Loucy (cell line): ENCODE measurements at regions not wholly inside any gene's neighbourhood (a gene's known extent, or its start where the extent isn't known, plus 50 kb on each side); places are given as distances from the start of the nearest gene placed in this dataset.

Source experiments
- H2AFZ ChIP-seq: fragments of 200-600 bp; sonication (generic); 2 replicates; pipeline ENCODE4 v1.6.0; 2016; ENCODE audit warnings: antibody characterized with exemption, mild to moderate bottlenecking, low read length, moderate library complexity
- H3F3A ChIP-seq: fragments of 200-600 bp; 2 replicates; pipeline ENCODE4 v1.6.0; 2016; ENCODE audit warnings: antibody characterized with exemption, low read depth, mild to moderate bottlenecking
- H3K27me3 ChIP-seq: fragments of 200-600 bp; sonication (generic); 2 replicates; pipeline ENCODE4 v1.6.1; 2014; ENCODE audit warnings: low read length, mild to moderate bottlenecking; ENCODE audit not compliant: insufficient read depth, poor library complexity, severe bottlenecking
- H3K36me3 ChIP-seq: fragments of 200-600 bp; sonication (generic); 2 replicates; pipeline ENCODE4 v1.6.1; 2016; ENCODE audit warnings: low read length; ENCODE audit not compliant: insufficient read depth
- H3K4me1 ChIP-seq: fragments of 200-600 bp; sonication (generic); 2 replicates; pipeline ENCODE4 v1.5.1; 2014; ENCODE audit warnings: low read length, mild to moderate bottlenecking; ENCODE audit not compliant: insufficient read depth, poor library complexity, severe bottlenecking
- H3K4me2 ChIP-seq: fragments of 200-600 bp; sonication (generic); 2 replicates; pipeline ENCODE4 v1.6.0; 2014; ENCODE audit warnings: antibody characterized with exemption, low read length, low read depth, mild to moderate bottlenecking; ENCODE audit not compliant: poor library complexity, severe bottlenecking
- H3K4me3 ChIP-seq: fragments of 200-600 bp; sonication (generic); 2 replicates; pipeline ENCODE4 v1.5.1; 2014; ENCODE audit warnings: low read length, mild to moderate bottlenecking, mixed read lengths; ENCODE audit not compliant: poor library complexity, severe bottlenecking
- H3K79me2 ChIP-seq: fragments of 200-600 bp; sonication (generic); 2 replicates; pipeline ENCODE4 v1.6.1; 2014; ENCODE audit warnings: low read length; ENCODE audit not compliant: insufficient read depth
- H3K9ac ChIP-seq: fragments of 200-600 bp; sonication (generic); 2 replicates; pipeline ENCODE4 v1.6.0; 2014; ENCODE audit warnings: mild to moderate bottlenecking, low read depth, low read length, moderate library complexity; ENCODE audit not compliant: poor library complexity, severe bottlenecking
- H3K9me2 ChIP-seq: fragments of 200-600 bp; sonication (generic); replicated peaks from 2 replicates; pipeline ENCODE4 v1.6.1; 2016; ENCODE audit warnings: low read depth, low read length, mixed read lengths
- H3K9me3 ChIP-seq: fragments of 200-600 bp; sonication (generic); 2 replicates; pipeline ENCODE4 v1.6.1; 2014; ENCODE audit warnings: mild to moderate bottlenecking, antibody characterized with exemption, low read length, low read depth; ENCODE audit not compliant: insufficient read depth
- H4K20me1 ChIP-seq: fragments of 200-600 bp; sonication (generic); 2 replicates; pipeline ENCODE4 v1.6.0; 2014; ENCODE audit warnings: antibody characterized with exemption, low read length, mild to moderate bottlenecking; ENCODE audit not compliant: insufficient read depth, poor library complexity, severe bottlenecking
- EZH2phosphoT487 ChIP-seq: fragments of 200-600 bp; IDR thresholded peaks from 2 replicates; pipeline ENCODE4 v1.6.1; 2018; ENCODE audit warnings: antibody characterized with exemption, mild to moderate bottlenecking, moderate library complexity, borderline replicate concordance
- TF ChIP-seq, protein P1 (sequence below): fragments of 200-600 bp; sonication (generic); conservative IDR thresholded peaks from 2 replicates; pipeline ENCODE4 v1.5.1; 2014; ENCODE audit warnings: mild to moderate bottlenecking, antibody characterized with exemption, low read length

- no peaks in the 10 kb centered on the region for H4K20me1 ChIP-seq
- H2AFZ ChIP-seq, result no peak overlapping the region
- H3K4me2 ChIP-seq, result no peak overlapping the region
- no peaks in the 10 kb centered on the region; the same call in 1 of the 2 replicates for H3K9me3 ChIP-seq
- H3K9ac ChIP-seq, result no peak overlapping the region
- H3K4me3 ChIP-seq, result no peak overlapping the region
- no peaks in the 10 kb centered on the region for H3K79me2 ChIP-seq
- no peak for TF ChIP-seq EZH2phosphoT487
- TF ChIP-seq, protein P1, sequence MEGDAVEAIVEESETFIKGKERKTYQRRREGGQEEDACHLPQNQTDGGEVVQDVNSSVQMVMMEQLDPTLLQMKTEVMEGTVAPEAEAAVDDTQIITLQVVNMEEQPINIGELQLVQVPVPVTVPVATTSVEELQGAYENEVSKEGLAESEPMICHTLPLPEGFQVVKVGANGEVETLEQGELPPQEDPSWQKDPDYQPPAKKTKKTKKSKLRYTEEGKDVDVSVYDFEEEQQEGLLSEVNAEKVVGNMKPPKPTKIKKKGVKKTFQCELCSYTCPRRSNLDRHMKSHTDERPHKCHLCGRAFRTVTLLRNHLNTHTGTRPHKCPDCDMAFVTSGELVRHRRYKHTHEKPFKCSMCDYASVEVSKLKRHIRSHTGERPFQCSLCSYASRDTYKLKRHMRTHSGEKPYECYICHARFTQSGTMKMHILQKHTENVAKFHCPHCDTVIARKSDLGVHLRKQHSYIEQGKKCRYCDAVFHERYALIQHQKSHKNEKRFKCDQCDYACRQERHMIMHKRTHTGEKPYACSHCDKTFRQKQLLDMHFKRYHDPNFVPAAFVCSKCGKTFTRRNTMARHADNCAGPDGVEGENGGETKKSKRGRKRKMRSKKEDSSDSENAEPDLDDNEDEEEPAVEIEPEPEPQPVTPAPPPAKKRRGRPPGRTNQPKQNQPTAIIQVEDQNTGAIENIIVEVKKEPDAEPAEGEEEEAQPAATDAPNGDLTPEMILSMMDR, result no peak
- H3F3A ChIP-seq, result no peaks in the 10 kb centered on the region
- H3K27me3 ChIP-seq, result no peaks in the 10 kb centered on the region
- no peaks in the 10 kb centered on the region for H3K36me3 ChIP-seq
- H3K9me2 ChIP-seq, result no peaks in the 10 kb centered on the region
- H3K4me1 ChIP-seq, result no peaks in the 10 kb centered on the region
Measured at GRCh38 chr21:38057626-38058025, 141.4 kb upstream of the KCNJ6 start.

GRCh38 chr21:38060533-38060932, 144.3 kb upstream of the KCNJ6 start:
- no peaks in the 10 kb centered on the region for H3K36me3 ChIP-seq
- H3K79me2 ChIP-seq, result no peaks in the 10 kb centered on the region
- H3K9ac ChIP-seq, result no peak overlapping the region
- no peak overlapping the region for H3K4me3 ChIP-seq
- no peak overlapping the region for H3K4me2 ChIP-seq
- H3K4me1 ChIP-seq, result no peaks in the 10 kb centered on the region
- no peaks in the 10 kb centered on the region; the same call in 1 of the 2 replicates for H3K9me3 ChIP-seq
- H3K27me3 ChIP-seq, result no peaks in the 10 kb centered on the region
- H4K20me1 ChIP-seq, result no peaks in the 10 kb centered on the region
- no peak overlapping the region for H2AFZ ChIP-seq
- no peak for TF ChIP-seq EZH2phosphoT487
- TF ChIP-seq, protein P1, result no peak
- no peaks in the 10 kb centered on the region for H3F3A ChIP-seq
- H3K9me2 ChIP-seq, result no peaks in the 10 kb centered on the region

GRCh38 chr21:38067086-38067739, 151.0 kb upstream of the KCNJ6 start:
- Histone ChIP-seq H3K4me1 (no peaks in the 10 kb centered on the region), H2AFZ (no peak overlapping the region), H3F3A (no peaks in the 10 kb centered on the region), H3K79me2 (no peaks in the 10 kb centered on the region), H3K4me3 (no peak overlapping the region), H3K36me3 (no peaks in the 10 kb centered on the region), H3K27me3 (no peaks in the 10 kb centered on the region), H3K9me3 (0 out of 2 replicates have a peak, but pooled peaks cover 2% of the 10 kb centered on the region), H3K4me2 (no peak overlapping the region), H4K20me1 (no peaks in the 10 kb centered on the region), H3K9ac (no peak overlapping the region), H3K9me2 (no peaks in the 10 kb centered on the region)
- TF ChIP-seq, protein P1, result no peak
- TF ChIP-seq EZH2phosphoT487, result no peak
